WERI-Rb-1 (cell line): ENCODE measurements at regions not wholly inside any gene's neighbourhood (a gene's known extent, or its start where the extent isn't known, plus 50 kb on each side); places are given as distances from the start of the nearest gene placed in this dataset.

Source experiments
- DNase-seq: peaks from one replicate; pipeline ENCODE4 v3.0.0-alpha.2; 2020
- H3K27ac ChIP-seq: fragments of 250-450 bp; sonication (Bioruptor Pico); 2 replicates; pipeline ENCODE4 v1.5.1; 2020; ENCODE audit warnings: mild to moderate bottlenecking, moderate library complexity
- H3K27me3 ChIP-seq: fragments of 250-450 bp; sonication (Bioruptor Pico); 2 replicates; pipeline ENCODE4 v1.5.1; 2021; ENCODE audit warnings: mild to moderate bottlenecking, low read depth, moderate library complexity; ENCODE audit not compliant: insufficient read depth, severe bottlenecking
- H3K36me3 ChIP-seq: fragments of 250-450 bp; sonication (Bioruptor Pico); 2 replicates; pipeline ENCODE4 v1.5.1; 2020; ENCODE audit warnings: mild to moderate bottlenecking, moderate library complexity
- H3K4me3 ChIP-seq: 2 replicates; pipeline ENCODE4 v1.5.1; 2011; ENCODE audit warnings: low read depth, mild to moderate bottlenecking, control low read depth, low read length
- H3K9me3 ChIP-seq: fragments of 250-450 bp; sonication (Bioruptor Pico); 2 replicates; pipeline ENCODE4 v1.5.1; 2021; ENCODE audit warnings: mild to moderate bottlenecking, moderate library complexity; ENCODE audit not compliant: severe bottlenecking
- CTCF ChIP-seq: IDR thresholded peaks from 2 replicates; pipeline ENCODE4 v1.5.1; 2011; ENCODE audit warnings: low read depth, mild to moderate bottlenecking, control low read depth, inconsistent platforms, low read length

- no peak for DNase-seq
- H3K4me3 ChIP-seq: no peak overlapping the region
- H3K27me3 ChIP-seq: no peaks in the 10 kb centered on the region
- H3K27ac ChIP-seq: no peak overlapping the region
- H3K36me3 ChIP-seq: no peaks in the 10 kb centered on the region
- TF ChIP-seq CTCF: no peak
- H3K9me3 ChIP-seq: no peaks in the 10 kb centered on the region
These were observed 616.8 kb downstream of the RWDD3 start for GRCh38 chr1:95850763-95851162.

- Histone ChIP-seq H3K9me3 (no peaks in the 10 kb centered on the region), H3K27ac (no peak overlapping the region), H3K27me3 (no peaks in the 10 kb centered on the region), H3K4me3 (no peak overlapping the region), H3K36me3 (no peaks in the 10 kb centered on the region)
- no peak for TF ChIP-seq CTCF
- DNase-seq: no peak
These were observed 618.6 kb downstream of the RWDD3 start for GRCh38 chr1:95852483-95853070.

GRCh38 chr1:95854457-95854856 is 620.4 kb downstream of the RWDD3 start:
- no peaks in the 10 kb centered on the region for H3K9me3 ChIP-seq
- H3K27ac ChIP-seq: no peak overlapping the region
- H3K27me3 ChIP-seq: no peaks in the 10 kb centered on the region
- H3K36me3 ChIP-seq: no peaks in the 10 kb centered on the region
- TF ChIP-seq CTCF: no peak
- no peak for DNase-seq
- H3K4me3 ChIP-seq: no peak overlapping the region

GRCh38 chr1:95863086-95863485 is 629.1 kb downstream of the RWDD3 start:
- no peak overlapping the region for H3K27ac ChIP-seq
- no peaks in the 10 kb centered on the region for H3K27me3 ChIP-seq
- H3K9me3 ChIP-seq: no peaks in the 10 kb centered on the region
- H3K36me3 ChIP-seq: no peaks in the 10 kb centered on the region
- no peak for TF ChIP-seq CTCF
- no peak overlapping the region for H3K4me3 ChIP-seq
- no peak for DNase-seq

- DNase-seq: no peak
- TF ChIP-seq CTCF: no peak
These were observed 631.8 kb downstream of the RWDD3 start for GRCh38 chr1:95865769-95866168.

GRCh38 chr1:95876276-95876675 is 642.3 kb downstream of the RWDD3 start:
- no peak for TF ChIP-seq CTCF
- Histone ChIP-seq H3K27ac (no peak overlapping the region), H3K36me3 (no peaks in the 10 kb centered on the region), H3K4me3 (no peak overlapping the region), H3K9me3 (no peaks in the 10 kb centered on the region), H3K27me3 (no peaks in the 10 kb centered on the region)
- DNase-seq: no peak

More at GRCh38 chr1:95865769-95866168, 631.8 kb downstream of the RWDD3 start:
- Histone ChIP-seq H3K27me3 (no peaks in the 10 kb centered on the region), H3K4me3 (no peak overlapping the region), H3K9me3 (no peaks in the 10 kb centered on the region), H3K27ac (no peak overlapping the region), H3K36me3 (no peaks in the 10 kb centered on the region)
